Coronary artery (tissue), 2 donors: ENCODE measurements at regions not wholly inside any gene's neighbourhood (a gene's known extent, or its start where the extent isn't known, plus 50 kb on each side); places are given as distances from the start of the nearest gene placed in this dataset.

Source experiments
- DNase-seq: peaks from one replicate; pipeline ENCODE4 v3.0.0-alpha.2; 2017; ENCODE audit warnings: low spot score
- H3K27ac ChIP-seq, 2 donors: fragments of 200-600 bp; sonication (generic); one replicate each; pipeline ENCODE4 v1.5.1; 2016 to 2019
- H3K4me3 ChIP-seq: fragments of 200-600 bp; sonication (generic); 2 replicates; pipeline ENCODE4 v1.5.1; 2016; ENCODE audit warnings: mild to moderate bottlenecking, moderate library complexity
- CTCF ChIP-seq: fragments of 200-600 bp; sonication (generic); IDR thresholded peaks from one replicate; pipeline ENCODE4 v1.5.1; 2019; ENCODE audit warnings: antibody characterized with exemption

DNA sequence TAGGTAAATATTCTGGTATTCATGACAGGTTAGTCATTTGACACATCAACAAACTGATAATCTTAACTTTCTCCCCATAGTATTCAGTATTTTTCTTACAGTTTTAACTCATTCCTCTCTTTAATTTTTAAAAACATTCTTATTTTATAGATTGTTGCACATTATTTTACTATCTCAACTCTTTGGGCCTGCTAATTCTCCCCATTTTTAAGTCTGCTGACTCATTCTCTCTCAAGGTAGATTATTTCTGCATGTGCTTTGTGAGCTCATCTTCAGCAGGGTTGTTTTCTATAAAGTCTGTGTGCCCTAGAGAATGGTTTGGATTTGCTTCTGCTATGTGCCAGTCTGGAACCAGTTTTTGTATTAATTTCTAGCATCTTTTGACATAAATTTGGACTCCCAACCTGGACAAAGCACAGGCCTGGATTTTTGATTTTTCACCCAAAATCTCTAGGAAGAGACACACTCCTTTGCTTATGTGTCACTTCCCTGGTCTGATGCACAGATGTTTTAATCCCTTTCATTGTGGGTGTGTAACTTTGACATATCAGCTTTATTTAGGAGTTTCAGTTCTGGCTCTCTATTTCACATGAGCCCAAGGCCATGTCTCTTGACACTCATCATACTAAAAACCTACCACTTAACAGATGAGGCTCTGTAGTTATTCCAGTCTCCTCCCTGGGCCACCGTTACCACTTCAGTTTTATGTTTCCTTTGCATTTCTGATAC is 194.3 kb upstream of the PGRMC2 start:
- DNase-seq = no peak
- Histone ChIP-seq H3K4me3 (no peak overlapping the region), H3K27ac (no peak overlapping the region)
- TF ChIP-seq CTCF = no peak

DNA sequence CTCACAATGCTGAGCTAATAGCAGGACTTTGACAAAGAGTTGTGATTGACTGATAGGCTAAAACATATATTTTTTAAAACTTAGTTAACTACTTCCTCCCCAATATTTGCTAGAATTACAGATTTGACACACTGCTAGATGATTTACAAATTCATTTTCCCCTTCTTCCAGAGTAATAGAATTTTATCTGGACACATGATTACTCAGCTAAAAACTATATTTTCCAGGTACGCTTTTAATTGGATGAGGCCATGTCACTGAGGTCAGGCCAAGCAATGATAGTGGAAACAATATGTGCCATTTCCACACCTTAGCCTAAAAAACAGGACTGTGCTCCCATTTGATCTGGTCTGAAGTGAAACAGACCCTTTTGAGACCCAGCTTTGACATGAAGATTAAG is 193.3 kb upstream of the PGRMC2 start:
- Histone ChIP-seq H3K4me3 (no peak overlapping the region), H3K27ac (no peak overlapping the region)
- no peak for TF ChIP-seq CTCF
- DNase-seq = no peak

GRCh38 chr4:128477540-128477939 is 189.9 kb upstream of the PGRMC2 start:
- Histone ChIP-seq H3K4me3 (no peak overlapping the region), H3K27ac (no peak overlapping the region)
- DNase-seq = no peak
- no peak for TF ChIP-seq CTCF

DNA sequence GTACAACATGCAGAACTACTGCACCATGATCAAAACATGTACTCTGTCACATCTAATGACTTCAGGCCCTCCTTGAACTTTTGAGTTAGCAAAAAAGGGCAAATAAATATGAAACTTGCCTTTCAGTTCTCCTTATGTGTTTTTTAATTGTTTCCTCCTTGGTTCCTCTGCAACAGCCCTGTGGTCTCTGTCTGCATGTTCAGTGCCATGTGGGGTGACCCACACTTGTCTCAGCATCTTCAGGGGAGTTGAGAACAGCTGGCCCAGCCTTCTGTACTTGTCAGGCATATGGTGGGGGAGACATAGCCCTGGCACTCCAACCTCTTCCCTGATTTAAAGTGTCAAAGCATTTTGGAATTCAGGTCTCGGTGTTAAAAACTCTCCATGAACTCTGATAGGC is 188.0 kb upstream of the PGRMC2 start:
- DNase-seq = no peak
- H3K27ac ChIP-seq = no peak overlapping the region
- no peak overlapping the region for H3K4me3 ChIP-seq
- TF ChIP-seq CTCF = no peak

GRCh38 chr4:128471576-128471975 is 184.0 kb upstream of the PGRMC2 start:
- TF ChIP-seq CTCF = no peak
- no peak overlapping the region for H3K27ac ChIP-seq
- DNase-seq = no peak
- no peak overlapping the region for H3K4me3 ChIP-seq

DNA sequence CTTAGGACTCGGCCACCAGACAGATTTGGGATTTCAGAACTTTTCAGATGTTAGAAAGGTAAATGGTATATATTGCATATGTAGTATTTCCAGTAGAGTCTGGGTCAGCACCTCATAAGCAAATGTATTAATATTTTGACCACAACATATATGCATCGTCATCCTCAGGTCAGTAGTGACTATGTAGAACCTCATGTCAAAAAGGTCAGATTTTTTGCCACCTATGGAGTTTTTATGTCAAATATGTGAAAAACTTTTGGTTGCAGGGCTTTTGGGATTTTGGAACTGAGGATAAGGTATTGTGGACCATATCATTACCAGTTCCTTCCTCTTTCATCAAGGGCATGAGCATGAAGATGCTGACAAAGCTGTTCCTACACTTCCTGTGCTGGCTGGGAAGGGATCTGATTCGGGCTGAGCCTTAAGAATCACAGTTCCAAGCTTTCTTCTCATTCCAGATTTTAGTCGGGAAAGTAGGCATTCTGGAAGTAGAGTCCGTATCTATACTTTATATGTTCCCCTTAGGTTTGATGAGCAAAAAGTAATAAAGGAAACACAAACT is 183.0 kb upstream of the PGRMC2 start:
- Histone ChIP-seq H3K4me3 (no peak overlapping the region), H3K27ac (no peak overlapping the region)
- TF ChIP-seq CTCF = no peak
- no peak for DNase-seq
